HS-5 (cell line): ENCODE measurements at regions not wholly inside any gene's neighbourhood (a gene's known extent, or its start where the extent isn't known, plus 50 kb on each side); places are given as distances from the start of the nearest gene placed in this dataset.
A peak's percentile ranks its signal among the peaks of the same experiment; 100 is the strongest.

Experiments used
- DNase-seq: peaks from one replicate; pipeline ENCODE4 v3.0.0-alpha.2; 2012; ENCODE audit warnings: low read depth

- peak; percentile 67 for DNase-seq
Measured at GRCh38 chr5:164027738-164028137, 522.3 kb downstream of the MAT2B start.

GRCh38 chr5:164038128-164038783 lies 532.8 kb downstream of the MAT2B start:
- DNase-seq, result no peak

GRCh38 chr5:164041105-164041504 lies 535.7 kb downstream of the MAT2B start:
- DNase-seq, result no peak

GRCh38 chr5:164048359-164048926 lies 543.0 kb downstream of the MAT2B start:
- no peak for DNase-seq

GRCh38 chr5:164051745-164052144 lies 546.3 kb downstream of the MAT2B start:
- peak; percentile 33 for DNase-seq

- no peak for DNase-seq
Measured at GRCh38 chr5:164052536-164053093, 547.2 kb downstream of the MAT2B start.

- DNase-seq, result no peak
Measured at GRCh38 chr5:164053123-164053522, 547.7 kb downstream of the MAT2B start.

- no peak for DNase-seq
Measured at GRCh38 chr5:164054461-164054860, 549.0 kb downstream of the MAT2B start.

GRCh38 chr5:164057121-164057520 lies 551.7 kb downstream of the MAT2B start:
- no peak for DNase-seq

- no peak for DNase-seq
Measured at GRCh38 chr5:164058621-164059020, 553.2 kb downstream of the MAT2B start.

- DNase-seq, result no peak
Measured at GRCh38 chr5:164059471-164059870, 554.1 kb downstream of the MAT2B start.

GRCh38 chr5:164060786-164061355 lies 555.5 kb downstream of the MAT2B start:
- no peak for DNase-seq

- DNase-seq, result no peak
Measured at GRCh38 chr5:164062304-164062703, 556.9 kb downstream of the MAT2B start.

GRCh38 chr5:164065266-164065665 lies 559.8 kb downstream of the MAT2B start:
- DNase-seq, result no peak

- DNase-seq, result no peak
Measured at GRCh38 chr5:164071671-164072070, 566.3 kb downstream of the MAT2B start.

- DNase-seq, result no peak
Measured at GRCh38 chr5:164073081-164073480, 567.7 kb downstream of the MAT2B start.

GRCh38 chr5:164076556-164076955 lies 571.1 kb downstream of the MAT2B start:
- DNase-seq, result no peak

GRCh38 chr5:164090358-164090757 lies 584.9 kb downstream of the MAT2B start:
- DNase-seq, result no peak

- no peak for DNase-seq
Measured at GRCh38 chr5:164091836-164092235, 586.4 kb downstream of the MAT2B start.

- DNase-seq, result no peak
Measured at GRCh38 chr5:164094291-164094690, 588.9 kb downstream of the MAT2B start.

GRCh38 chr5:164097749-164098148 lies 592.3 kb downstream of the MAT2B start:
- DNase-seq, result peak; percentile 46

- DNase-seq, result no peak
Measured at GRCh38 chr5:164098531-164098930, 593.1 kb downstream of the MAT2B start.

GRCh38 chr5:164098979-164099378 lies 593.6 kb downstream of the MAT2B start:
- DNase-seq, result no peak
